Right lobe of liver (tissue), 6 donors: ENCODE measurements at regions not wholly inside any gene's neighbourhood (a gene's known extent, or its start where the extent isn't known, plus 50 kb on each side); places are given as distances from the start of the nearest gene placed in this dataset.

Source experiments
- ATAC-seq, 4 donors: fragments of 200-7000 bp; cut with Tn5 transposase; one replicate each; pipeline ENCODE4 v1.9.1; 2020; ENCODE audit warnings: mild to moderate bottlenecking in 4 of 4, moderate library complexity in 4 of 4
- DNase-seq, 3 donors: peaks; one replicate each; pipeline ENCODE4 v3.0.0-alpha.2; 2020
- H3K27ac ChIP-seq, 3 donors: fragments of 200-600 bp; one replicate each; pipeline ENCODE4 v1.8.0; 2022
- H3K27me3 ChIP-seq, 2 donors: fragments of 200-600 bp; one replicate each; pipeline ENCODE4 v1.8.0; 2022
- H3K36me3 ChIP-seq, 4 donors: fragments of 200-600 bp; sonication (generic) in 1 of 4; one replicate each; pipeline versions ENCODE4 v1.5.1 to v1.8.0; 2017 to 2022; ENCODE audit warnings: control low read depth in 1 of 4
- H3K4me1 ChIP-seq, 4 donors: fragments of 200-600 bp; sonication (generic) in 1 of 4; one replicate each; pipeline versions ENCODE4 v1.5.1 to v1.8.0; 2017 to 2022; ENCODE audit warnings: control low read depth in 1 of 4
- H3K4me3 ChIP-seq, 3 donors: fragments of 200-600 bp; one replicate each; pipeline ENCODE4 v1.8.0; 2022
- H3K9me3 ChIP-seq, 4 donors: fragments of 200-600 bp; sonication (generic) in 1 of 4; one replicate each; pipeline versions ENCODE4 v1.5.1 to v1.8.0; 2017 to 2022; ENCODE audit warnings: control low read depth in 1 of 4
- CTCF ChIP-seq, 4 donors: fragments of 200-600 bp in 3 of 4; fragments of 450-650 bp in 1 of 4; IDR thresholded peaks; one replicate each; pipeline versions ENCODE4 v1.5.1 to v1.8.0; 2016 to 2022; ENCODE audit warnings: antibody characterized with exemption in 4 of 4, mild to moderate bottlenecking in 2 of 4
- POLR2A ChIP-seq: fragments of 450-650 bp; IDR thresholded peaks from one replicate; pipeline ENCODE4 v1.6.1; 2017; ENCODE audit warnings: antibody characterized with exemption, mild to moderate bottlenecking
- WGBS: methylation state at CpG from one replicate; pipeline ENCODE4 v1.1.6; 2018; ENCODE audit warnings: low coverage, low lambda C conversion rate; ENCODE audit not compliant: insufficient coverage; ENCODE audit errors: missing lambda C conversion rate; 5-methylcytosine and 5-hydroxymethylcytosine counted together
- intact Hi-C, 2 donors: fragments of 100-400 bp; cut with DNase I; formaldehyde crosslinking; loops; one replicate each; pipeline versions ENCODE4 v1.11.2 to v1.14.1; 2022
- donor health status: DM: no; HTN: yes; CAD: no.
- donor health status: DM: no; HTN: no; CAD: no.
- donor health status: DM: no; HTN: no; CAD: no.
- donor health status: DM: no; HTN: yes; CAD: no.
- donor health status: DM: no; HTN: yes; CAD: no.

- Histone ChIP-seq H3K27ac (no peak overlapping the region), H3K9me3 (no peaks in the 10 kb centered on the region), H3K4me3 (no peak overlapping the region), H3K4me1 (no peaks in the 10 kb centered on the region), H3K36me3 (no peaks in the 10 kb centered on the region), H3K27me3 (no peaks in the 10 kb centered on the region)
- ATAC-seq (no peak), DNase-seq (no peak)
- no peak for TF ChIP-seq CTCF (IDR thresholded peaks at IDR 0.05)
- no peak for TF ChIP-seq POLR2A
- WGBS, result 67% methylated on average over 2 of the region's 2 CpGs
- intact Hi-C loops, result no loop called here
These were observed 179.5 kb upstream of the GATB start for GRCh38 chr4:151940291-151940690.

- no peak overlapping the region for H3K27ac ChIP-seq
- H3K4me1 ChIP-seq, result no peaks in the 10 kb centered on the region
- ATAC-seq, result no peak
- no peaks in the 10 kb centered on the region for H3K36me3 ChIP-seq
- intact Hi-C loops, result no loop called here
- no peaks in the 10 kb centered on the region for H3K9me3 ChIP-seq
- TF ChIP-seq CTCF (IDR thresholded peaks at IDR 0.05) (no peak), POLR2A (no peak)
- WGBS, result 51% methylated on average over 3 of the region's 3 CpGs
- no peak for DNase-seq
- H3K4me3 ChIP-seq, result no peak overlapping the region
- no peaks in the 10 kb centered on the region for H3K27me3 ChIP-seq
These were observed 178.9 kb upstream of the GATB start for GRCh38 chr4:151939670-151940069.

GRCh38 chr4:151935411-151935810 lies 174.6 kb upstream of the GATB start:
- no peak overlapping the region for H3K4me3 ChIP-seq
- no peaks in the 10 kb centered on the region for H3K9me3 ChIP-seq
- intact Hi-C loops, result no loop called here
- ATAC-seq, result no peak
- no peaks in the 10 kb centered on the region for H3K36me3 ChIP-seq
- H3K27me3 ChIP-seq, result no peaks in the 10 kb centered on the region
- H3K27ac ChIP-seq, result no peak overlapping the region
- TF ChIP-seq CTCF (IDR thresholded peaks at IDR 0.05), result no peak
- TF ChIP-seq POLR2A, result no peak
- WGBS, result 50% methylated on average over 1 of the region's 1 CpG
- no peak for DNase-seq
- no peaks in the 10 kb centered on the region for H3K4me1 ChIP-seq

GRCh38 chr4:151934766-151935165 lies 174.0 kb upstream of the GATB start:
- DNase-seq (no peak), ATAC-seq (no peak)
- WGBS, result 61% methylated on average over 3 of the region's 5 CpGs
- no peaks in the 10 kb centered on the region for H3K4me1 ChIP-seq
- H3K36me3 ChIP-seq, result no peaks in the 10 kb centered on the region
- TF ChIP-seq POLR2A (no peak), CTCF (IDR thresholded peaks at IDR 0.05) (no peak)
- no peaks in the 10 kb centered on the region for H3K27me3 ChIP-seq
- H3K27ac ChIP-seq, result no peak overlapping the region
- no peak overlapping the region for H3K4me3 ChIP-seq
- H3K9me3 ChIP-seq, result no peaks in the 10 kb centered on the region
- intact Hi-C loops, result no loop called here

- WGBS, result 81% methylated on average over 7 of the region's 13 CpGs
- no peaks in the 10 kb centered on the region for H3K27me3 ChIP-seq
- H3K36me3 ChIP-seq, result no peaks in the 10 kb centered on the region
- no peaks in the 10 kb centered on the region for H3K9me3 ChIP-seq
- H3K4me1 ChIP-seq, result no peaks in the 10 kb centered on the region
- intact Hi-C loops, result no loop called here
- no peak overlapping the region for H3K27ac ChIP-seq
- TF ChIP-seq CTCF (IDR thresholded peaks at IDR 0.05) (no peak), POLR2A (no peak)
- DNase-seq, result no peak
- ATAC-seq, result no peak
- H3K4me3 ChIP-seq, result no peak overlapping the region
These were observed 172.5 kb upstream of the GATB start for GRCh38 chr4:151933122-151933827.
